ENCODE measurements at regions not wholly inside any gene's neighbourhood (a gene's known extent, or its start where the extent isn't known, plus 50 kb on each side); places are given as distances from the start of the nearest gene placed in this dataset.
"Not testable (repeated sequence)": the region's sequence is repeated elsewhere in the genome, so short reads cannot be mapped to it uniquely, and the experiment has no call there.

DNA sequence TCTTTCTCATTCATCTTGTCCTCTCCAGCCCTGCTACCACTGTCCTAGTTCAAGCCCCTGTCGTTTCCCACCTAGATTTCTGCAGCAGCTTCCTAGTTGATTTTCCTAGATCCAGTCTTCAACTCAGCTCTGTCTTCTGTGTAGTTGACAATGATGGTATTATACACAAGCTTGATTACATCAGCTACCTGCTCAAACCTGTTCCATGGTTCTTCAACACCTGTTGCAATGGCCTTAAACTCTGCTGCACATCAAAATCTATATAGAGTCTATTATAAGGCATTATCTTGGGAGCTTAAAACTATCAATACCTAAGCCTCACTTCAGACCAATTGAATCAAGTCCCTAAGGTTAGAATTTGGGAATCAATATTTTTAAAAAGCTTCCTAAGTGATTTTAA, 71.7 kb upstream of the PELI2 start:
- no peak for DNase-seq (ENCODE audit: low read depth in 2 of 2)

DNA sequence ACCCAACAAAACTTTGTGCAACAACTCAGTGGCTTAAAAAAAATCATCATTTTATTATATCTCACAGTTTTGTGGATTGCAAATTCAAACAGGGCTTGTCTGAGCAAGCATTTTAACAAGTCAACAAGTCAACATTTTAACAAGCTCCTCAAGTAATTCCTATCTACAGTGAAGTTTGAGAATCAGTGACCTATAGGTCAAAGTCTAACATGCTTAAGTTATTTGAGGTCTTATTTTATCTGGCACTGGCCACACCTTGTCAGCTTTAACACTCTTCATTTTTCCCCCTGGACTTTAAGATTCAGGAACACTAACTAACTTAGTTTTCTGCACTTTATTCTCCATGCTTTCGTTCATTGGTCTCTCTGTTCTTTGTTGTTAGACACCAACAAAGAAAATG, 71.2 kb upstream of the PELI2 start:
- no peak for DNase-seq (ENCODE audit: low read depth in 2 of 2)

DNA sequence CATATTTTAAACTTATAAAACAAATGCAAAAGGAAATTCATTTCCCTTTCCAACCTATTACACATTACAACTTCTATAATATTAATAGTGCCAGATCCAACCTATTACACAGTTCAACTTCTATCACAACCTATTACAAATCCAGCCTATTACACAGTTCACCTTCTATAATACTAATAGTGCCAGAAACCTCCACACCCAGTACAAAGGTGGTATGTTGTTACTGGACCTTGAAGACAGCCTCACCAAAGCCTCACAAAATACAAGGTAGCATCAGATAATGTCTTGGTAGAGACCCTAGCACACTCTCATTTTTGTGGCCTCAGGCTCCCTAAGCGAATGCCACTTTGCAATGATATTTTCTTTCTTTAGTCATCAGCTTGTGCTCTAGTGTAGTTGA, 68.7 kb upstream of the PELI2 start:
- DNase-seq (ENCODE audit: low read depth in 2 of 2): no peak

DNA sequence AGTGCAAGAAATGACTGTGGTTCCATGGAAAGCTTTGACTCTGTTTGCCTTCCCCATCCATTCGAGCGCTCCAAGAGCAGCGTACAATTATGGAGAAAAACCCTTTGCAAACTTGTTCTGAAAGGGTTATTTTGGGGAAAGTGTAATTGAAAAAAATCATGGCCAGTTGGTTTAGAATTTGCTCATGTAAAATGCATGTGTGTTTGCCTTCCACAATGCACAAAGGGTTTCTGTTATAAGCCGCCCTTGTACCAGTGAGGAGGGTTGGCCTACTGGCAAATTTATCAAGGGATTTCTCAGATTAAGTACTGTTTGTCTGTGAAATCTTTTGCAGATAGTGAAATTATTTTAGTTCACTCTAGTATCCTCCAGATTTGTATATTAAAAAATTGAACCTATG, 62.7 kb upstream of the PELI2 start:
- DNase-seq (ENCODE audit: low read depth in 2 of 2): no peak

DNA sequence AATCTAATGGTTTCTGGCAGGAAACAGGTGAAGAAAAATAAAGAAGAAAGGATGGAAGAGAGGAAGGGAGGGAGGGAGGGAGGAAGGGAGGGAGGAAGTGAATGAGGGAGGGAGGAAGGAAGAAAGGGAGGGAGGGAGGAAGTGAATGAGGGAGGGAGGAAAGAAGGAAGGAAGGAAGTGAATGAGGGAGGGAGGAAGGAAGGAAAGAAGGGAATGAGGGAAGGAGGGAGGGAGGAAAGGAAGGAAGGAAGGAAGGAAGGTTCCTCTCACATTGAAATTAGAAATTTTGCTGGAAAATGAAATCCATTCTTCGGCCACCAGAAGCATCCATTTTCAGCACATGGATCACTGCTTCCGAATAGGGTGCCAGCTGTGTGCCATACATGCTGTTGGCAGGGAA, 62.2 kb upstream of the PELI2 start:
- DNase-seq (ENCODE audit: low read depth in 2 of 2): no peak

GRCh38 chr14:56057071-56057741, 61.0 kb upstream of the PELI2 start:
- no peak for DNase-seq (ENCODE audit: low read depth in 2 of 2)

- DNase-seq (ENCODE audit: low read depth in 2 of 2): no peak
Measured at GRCh38 chr14:56057767-56058166, 60.4 kb upstream of the PELI2 start.

GRCh38 chr14:56059054-56059453, 59.2 kb upstream of the PELI2 start:
- no peak for DNase-seq (ENCODE audit: low read depth in 2 of 2)

GRCh38 chr14:56061051-56061450, 57.2 kb upstream of the PELI2 start:
- no peak for DNase-seq (ENCODE audit: low read depth in 2 of 2)

DNA sequence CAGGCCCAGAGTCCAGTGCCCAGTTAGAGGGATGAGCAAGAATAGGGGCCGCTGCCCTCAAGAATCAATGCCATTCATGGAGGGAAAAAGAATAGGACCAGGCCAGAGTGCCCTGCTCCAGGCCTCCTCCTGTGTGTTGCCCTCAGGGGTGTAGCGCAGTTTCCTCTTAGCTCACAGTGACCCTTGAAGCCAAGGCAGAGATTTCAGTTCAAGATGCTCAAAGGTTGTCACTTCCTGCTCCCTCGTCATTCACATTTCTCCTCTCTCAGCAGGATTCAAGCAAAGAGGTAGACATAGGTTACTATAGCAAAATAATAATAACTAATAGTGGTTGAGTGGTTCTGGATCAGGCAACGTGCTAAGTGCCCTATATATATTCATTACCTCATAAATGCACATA, 55.1 kb upstream of the PELI2 start:
- DNase-seq (ENCODE audit: low read depth in 2 of 2): no peak

DNA sequence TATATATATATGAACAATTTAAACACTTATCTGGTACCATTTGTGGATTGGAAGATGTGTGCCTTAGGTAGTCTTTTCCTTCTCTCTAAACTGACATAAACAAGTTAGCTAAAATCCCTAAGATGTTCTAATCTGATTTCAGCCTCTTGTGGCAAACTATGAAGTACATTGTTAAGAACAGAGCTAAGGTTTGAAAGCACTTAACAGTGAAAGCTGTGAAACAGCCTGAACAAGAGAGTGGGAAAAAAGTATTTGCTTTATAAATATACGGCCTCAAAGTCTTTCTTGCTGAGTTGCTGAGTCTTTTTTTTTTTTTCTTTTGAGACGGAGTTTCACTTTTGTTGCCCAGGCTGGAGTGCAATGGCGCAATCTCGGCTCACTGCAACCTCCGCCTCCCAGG, 53.7 kb upstream of the PELI2 start:
- no peak for DNase-seq (ENCODE audit: low read depth in 2 of 2)

DNA sequence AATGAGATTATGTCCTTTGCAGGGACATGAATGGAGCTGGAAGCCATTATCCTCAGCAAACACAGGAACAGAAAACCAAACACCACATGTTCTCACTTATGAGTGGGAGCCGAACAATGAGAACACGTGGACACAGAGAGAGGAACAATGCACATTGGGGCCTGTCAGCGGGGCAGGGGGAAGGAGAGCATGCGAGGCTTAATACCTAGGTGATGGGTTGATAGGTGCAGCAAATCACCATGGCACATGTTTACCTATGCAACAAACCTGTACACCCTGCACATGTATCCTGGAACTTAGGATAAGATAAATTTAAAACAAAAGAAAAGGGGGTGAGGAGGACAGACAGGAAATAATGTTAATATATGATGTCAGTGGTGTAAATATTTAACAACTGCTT, 53.0 kb upstream of the PELI2 start:
- not testable (repeated sequence) for DNase-seq (ENCODE audit: low read depth in 2 of 2)

GRCh38 chr14:56065621-56066290, 52.5 kb upstream of the PELI2 start:
- no peak for DNase-seq (ENCODE audit: low read depth in 2 of 2)

Measured in stimulated activated CD8-positive, alpha-beta memory T cell treated with anti-CD3 and anti-CD28 coated beads, Interleukin-15, amount 100 ng/mL, for 4 hours (primary cell).